Vagina (tissue), 2 donors: ENCODE measurements at regions not wholly inside any gene's neighbourhood (a gene's known extent, or its start where the extent isn't known, plus 50 kb on each side); places are given as distances from the start of the nearest gene placed in this dataset.

ENCODE experiments used
- CTCF ChIP-seq, 3 experiments: fragments of 450-650 bp in 2 of 3; fragments of 200-600 bp in 1 of 3; sonication (generic) in 1 of 3; IDR thresholded peaks; one replicate each; pipeline ENCODE4 v1.5.1; 2017 to 2019; ENCODE audit warnings: antibody characterized with exemption in 3 of 3, mild to moderate bottlenecking in 2 of 3, moderate library complexity in 2 of 3
- POLR2A ChIP-seq, 2 donors: fragments of 450-650 bp; IDR thresholded peaks; one replicate each; pipeline ENCODE4 v1.6.1; 2017; ENCODE audit warnings: antibody characterized with exemption in 2 of 2, mild to moderate bottlenecking in 2 of 2, moderate library complexity in 2 of 2
- POLR2AphosphoS5 ChIP-seq, 2 donors: sonication (generic); formaldehyde crosslinking; IDR thresholded peaks; one replicate each; pipeline ENCODE4 v1.9.0; 2017; ENCODE audit warnings: antibody characterized with exemption in 2 of 2, mild to moderate bottlenecking in 2 of 2, low read depth in 1 of 2; ENCODE audit not compliant: insufficient read depth in 1 of 2

GRCh38 chr6:169145991-169146501 lies 107.6 kb downstream of the THBS2 start:
- no peak for TF ChIP-seq CTCF (IDR thresholded peaks at IDR 0.05)
- no peak for TF ChIP-seq POLR2A (IDR thresholded peaks at IDR 0.05)
- no peak for TF ChIP-seq POLR2AphosphoS5 (IDR thresholded peaks at IDR 0.05; ENCODE audit: insufficient read depth in 1 of 2, low read depth in 1 of 2)
